Ovary (tissue), 7 donors: ENCODE measurements at regions not wholly inside any gene's neighbourhood (a gene's known extent, or its start where the extent isn't known, plus 50 kb on each side); places are given as distances from the start of the nearest gene placed in this dataset.
"Not testable (repeated sequence)": the region's sequence is repeated elsewhere in the genome, so short reads cannot be mapped to it uniquely, and the experiment has no call there.

ENCODE experiments used
- DNase-seq, 5 donors: peaks; one replicate each; pipeline ENCODE4 v3.0.0-alpha.2; 2019 to 2020
- H3K27ac ChIP-seq, 2 donors: fragments of 200-600 bp; one replicate each; pipeline versions ENCODE4 v1.5.1 to v1.8.0; 2019 to 2022
- H3K27me3 ChIP-seq: fragments of 200-600 bp; one replicate; pipeline ENCODE4 v1.8.0; 2022
- H3K36me3 ChIP-seq: fragments of 200-600 bp; sonication (generic); one replicate; pipeline ENCODE4 v1.5.1; 2019
- H3K4me1 ChIP-seq: one replicate; pipeline ENCODE4 v1.8.1; 2013; ENCODE audit warnings: mild to moderate bottlenecking, moderate library complexity; ENCODE audit not compliant: insufficient read depth
- H3K4me3 ChIP-seq: fragments of 200-600 bp; sonication (generic); one replicate; pipeline ENCODE4 v1.5.1; 2017
- H3K9me3 ChIP-seq, 2 donors: fragments of 200-600 bp in 1 of 2; sonication (generic) in 1 of 2; one replicate each; pipeline versions ENCODE4 v1.5.1 to v1.8.1; 2013 to 2019; ENCODE audit warnings: mild to moderate bottlenecking in 1 of 2, moderate library complexity in 1 of 2
- EP300 ChIP-seq: sonication (generic); formaldehyde crosslinking; IDR thresholded peaks from one replicate; pipeline ENCODE4 v1.6.1; 2017; ENCODE audit warnings: antibody characterized with exemption
- POLR2A ChIP-seq: fragments of 450-650 bp; IDR thresholded peaks from one replicate; pipeline ENCODE4 v1.6.1; 2017; ENCODE audit warnings: antibody characterized with exemption, mild to moderate bottlenecking, moderate library complexity
- WGBS, 3 donors: extraction: QIAGEN DNeasy Blood & Tissue Kit in 1 of 3; methylation state at CpG; one replicate each; pipeline versions ENCODE4 v1.1.5 to v1.1.7; 2013 to 2017; 5-methylcytosine and 5-hydroxymethylcytosine counted together
- intact Hi-C, 4 donors: fragments of 100-400 bp; cut with DNase I; formaldehyde crosslinking; loops; one replicate each; pipeline versions ENCODE4 v1.11.0 to v1.15.1; 2022 to 2023
- TF ChIP-seq, protein P1 (sequence below), 3 donors: fragments of 450-650 bp in 2 of 3; fragments of 200-600 bp in 1 of 3; IDR thresholded peaks; one replicate each; pipeline versions ENCODE4 v1.5.1 to v1.8.0; 2016 to 2022; ENCODE audit warnings: antibody characterized with exemption in 3 of 3, mild to moderate bottlenecking in 1 of 3
- donor health status: DM: no; HTN: no; CAD: no; lungs with moderate emphysema.
- donor health status: DM: no; HTN: no; CAD: no.
- donor health status: Bipolar disorder and iron deficiency.
- donor health status: DM: no; HTN: no; CAD: no.
- donor health status: DM: yes; HTN: yes; CAD: no.

DNA sequence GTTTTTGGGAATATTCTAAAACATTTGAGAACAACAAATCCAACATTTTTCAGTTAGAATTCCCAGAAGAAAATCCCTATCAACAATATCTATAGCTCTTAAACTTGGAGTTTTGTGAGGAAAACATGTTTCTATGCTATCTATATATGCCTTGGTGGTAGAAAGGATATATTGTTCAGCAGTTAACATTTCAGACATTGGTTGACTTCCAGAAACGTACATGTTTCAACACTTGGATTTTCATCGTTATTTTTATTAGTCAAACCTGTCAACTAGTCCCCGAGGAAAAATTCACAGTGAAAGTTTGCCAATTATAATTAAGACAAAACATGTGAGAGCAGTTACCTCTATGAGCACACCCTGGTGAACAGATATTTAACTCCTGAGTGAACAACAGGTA lies 541.8 kb upstream of the CHD1 start:
- intact Hi-C loops, H3K9me3 ChIP-seq, H3K4me1 ChIP-seq, DNase-seq, H3K4me3 ChIP-seq, H3K36me3 ChIP-seq, H3K27ac ChIP-seq, H3K27me3 ChIP-seq: not testable (repeated sequence)
- 8 to 17% (median 13%) methylated on average over 3 of the region's 3 CpGs for whole genome bisulfite sequencing, 3 donors

DNA sequence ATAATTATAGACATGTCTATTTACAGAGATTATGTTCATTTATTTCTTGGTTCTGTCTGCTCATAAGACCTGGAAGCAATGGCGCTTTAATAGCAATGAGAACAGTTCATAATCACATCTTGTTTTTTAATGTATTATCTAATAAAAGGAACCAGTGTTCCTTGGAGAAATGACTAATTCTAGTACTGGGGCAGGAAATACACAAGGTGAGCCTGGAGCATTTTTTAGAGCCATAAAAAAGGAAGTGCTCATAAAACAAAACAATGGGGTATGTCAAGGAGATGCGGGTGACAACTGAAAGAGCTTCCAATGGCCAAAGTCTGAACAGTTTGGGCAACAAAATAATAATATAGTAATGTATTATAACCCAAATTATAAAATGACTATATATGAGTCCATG lies 531.9 kb upstream of the CHD1 start:
- H3K27ac ChIP-seq = no peak overlapping the region

DNA sequence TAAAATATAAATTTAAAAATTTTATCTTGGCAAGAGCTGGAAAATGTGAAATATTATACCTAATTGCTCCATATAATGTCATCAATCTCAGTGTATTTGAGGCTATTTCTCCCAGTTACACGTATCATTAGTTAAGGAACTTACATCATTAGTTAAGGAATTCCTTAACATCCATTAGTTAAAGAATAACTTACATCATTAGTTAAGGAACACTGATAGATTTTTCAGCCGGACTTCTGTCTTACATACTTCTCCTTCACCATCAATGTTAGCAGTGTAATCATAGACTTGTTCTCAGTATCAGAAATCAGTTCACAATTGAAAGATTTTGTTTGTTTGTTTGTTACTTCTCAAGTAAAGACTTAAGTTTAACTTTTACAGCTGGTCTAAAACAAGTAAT lies 524.4 kb upstream of the CHD1 start:
- 59 to 79% (median 62%) methylated on average over 2 of the region's 2 CpGs for WGBS, 3 donors

More for the DNA sequence above, 531.9 kb upstream of the CHD1 start:
- WGBS, 3 donors = 83 to 86% (median 85%) methylated on average over 2 of the region's 2 CpGs
- Histone ChIP-seq H3K9me3 (no peaks in the 10 kb centered on the region), H3K4me1 (no peaks in the 10 kb centered on the region), H3K27me3 (no peaks in the 10 kb centered on the region), H3K36me3 (no peaks in the 10 kb centered on the region), H3K4me3 (no peak overlapping the region)
- no peak for TF ChIP-seq EP300
- TF ChIP-seq, protein P1, sequence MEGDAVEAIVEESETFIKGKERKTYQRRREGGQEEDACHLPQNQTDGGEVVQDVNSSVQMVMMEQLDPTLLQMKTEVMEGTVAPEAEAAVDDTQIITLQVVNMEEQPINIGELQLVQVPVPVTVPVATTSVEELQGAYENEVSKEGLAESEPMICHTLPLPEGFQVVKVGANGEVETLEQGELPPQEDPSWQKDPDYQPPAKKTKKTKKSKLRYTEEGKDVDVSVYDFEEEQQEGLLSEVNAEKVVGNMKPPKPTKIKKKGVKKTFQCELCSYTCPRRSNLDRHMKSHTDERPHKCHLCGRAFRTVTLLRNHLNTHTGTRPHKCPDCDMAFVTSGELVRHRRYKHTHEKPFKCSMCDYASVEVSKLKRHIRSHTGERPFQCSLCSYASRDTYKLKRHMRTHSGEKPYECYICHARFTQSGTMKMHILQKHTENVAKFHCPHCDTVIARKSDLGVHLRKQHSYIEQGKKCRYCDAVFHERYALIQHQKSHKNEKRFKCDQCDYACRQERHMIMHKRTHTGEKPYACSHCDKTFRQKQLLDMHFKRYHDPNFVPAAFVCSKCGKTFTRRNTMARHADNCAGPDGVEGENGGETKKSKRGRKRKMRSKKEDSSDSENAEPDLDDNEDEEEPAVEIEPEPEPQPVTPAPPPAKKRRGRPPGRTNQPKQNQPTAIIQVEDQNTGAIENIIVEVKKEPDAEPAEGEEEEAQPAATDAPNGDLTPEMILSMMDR (IDR thresholded peaks at IDR 0.05) = no peak
- no peak for TF ChIP-seq POLR2A
- intact Hi-C loops = no loop called here
- no peak for DNase-seq

DNA sequence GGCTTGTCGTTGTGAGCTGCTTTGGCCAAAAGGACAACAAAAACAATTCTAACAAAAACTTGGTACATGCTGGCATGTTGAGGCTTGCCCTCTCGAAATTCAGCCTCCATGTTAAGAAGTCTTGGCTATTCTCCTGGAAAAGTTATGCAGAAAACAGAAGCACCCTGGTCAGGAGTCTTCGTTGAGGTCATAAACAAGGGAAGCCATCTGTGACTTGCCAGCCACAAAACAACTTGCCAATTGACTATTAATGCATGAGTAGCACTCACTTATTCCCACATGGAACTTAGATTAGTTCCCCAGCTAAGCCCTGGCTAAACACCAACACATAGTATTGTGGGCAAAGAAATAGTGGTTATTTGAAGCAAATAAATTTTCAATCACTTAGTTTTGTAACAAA lies 521.0 kb upstream of the CHD1 start:
- H3K4me3 ChIP-seq = no peak overlapping the region
- DNase-seq = no peak
- H3K27ac ChIP-seq = no peak overlapping the region
- no peaks in the 10 kb centered on the region for H3K27me3 ChIP-seq
- no peak for TF ChIP-seq EP300
- TF ChIP-seq, protein P1 (IDR thresholded peaks at IDR 0.05) = no peak
- no peak for TF ChIP-seq POLR2A
- H3K9me3 ChIP-seq = no peaks in the 10 kb centered on the region
- WGBS, 3 donors = 50 to 69% (median 58%) methylated on average over 3 of the region's 3 CpGs
- intact Hi-C loops = no loop called here
- no peaks in the 10 kb centered on the region for H3K4me1 ChIP-seq
- no peaks in the 10 kb centered on the region for H3K36me3 ChIP-seq

More for the DNA sequence above, 524.4 kb upstream of the CHD1 start:
- no peaks in the 10 kb centered on the region for H3K27me3 ChIP-seq
- no peaks in the 10 kb centered on the region for H3K4me1 ChIP-seq
- no peaks in the 10 kb centered on the region for H3K9me3 ChIP-seq
- intact Hi-C loops = no loop called here
- H3K4me3 ChIP-seq = no peak overlapping the region
- TF ChIP-seq EP300 (no peak), POLR2A (no peak)
- TF ChIP-seq, protein P1 (IDR thresholded peaks at IDR 0.05) = no peak
- DNase-seq = no peak
- H3K27ac ChIP-seq = no peak overlapping the region
- H3K36me3 ChIP-seq = no peaks in the 10 kb centered on the region

DNA sequence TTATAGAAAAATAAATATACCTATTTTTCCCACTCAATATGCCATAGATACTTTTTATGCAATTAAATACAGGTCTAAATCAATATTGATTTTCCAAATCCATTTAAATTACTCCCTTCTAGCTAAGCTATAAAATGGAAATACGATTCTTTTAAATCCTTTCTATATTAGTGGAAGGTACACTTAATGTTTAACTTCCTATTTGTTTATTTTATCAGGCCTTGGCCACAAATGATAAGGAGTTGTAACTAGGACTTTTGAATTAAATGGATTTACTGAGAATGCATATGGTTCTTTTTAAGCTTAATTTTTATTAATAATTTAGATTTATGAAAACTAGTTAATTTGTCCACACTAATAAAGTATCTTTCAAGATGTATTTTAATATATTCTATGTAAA lies 517.0 kb upstream of the CHD1 start:
- no peaks in the 10 kb centered on the region for H3K9me3 ChIP-seq
- intact Hi-C loops = no loop called here
- no peak for DNase-seq
- no peak overlapping the region for H3K4me3 ChIP-seq
- TF ChIP-seq, protein P1 (IDR thresholded peaks at IDR 0.05) = no peak
- no peak for TF ChIP-seq EP300
- TF ChIP-seq POLR2A = no peak
- H3K27me3 ChIP-seq = no peaks in the 10 kb centered on the region
- H3K36me3 ChIP-seq = no peaks in the 10 kb centered on the region
- 61 to 76% (median 68%) methylated on average over 1 of the region's 1 CpG for WGBS, 3 donors
- H3K4me1 ChIP-seq = no peaks in the 10 kb centered on the region
- H3K27ac ChIP-seq = no peak overlapping the region
